PC-3 (cell line): ENCODE measurements at regions not wholly inside any gene's neighbourhood (a gene's known extent, or its start where the extent isn't known, plus 50 kb on each side); places are given as distances from the start of the nearest gene placed in this dataset.
A peak's percentile ranks its signal among the peaks of the same experiment; 100 is the strongest.

Experiments used
- ATAC-seq: fragments of 200-7000 bp; cut with Tn5 transposase; 2 replicates; pipeline ENCODE4 v1.9.1; 2020; ENCODE audit warnings: mild to moderate bottlenecking, moderate library complexity
- BruUV-seq: library from RNA; stranded (reverse); fragments of 400-500 nt; replicated peaks from 2 replicates; lab custom pipeline; 2021; lab: Mats Ljungman, UMichigan
- CTCF ChIA-PET: fragments of 300-600 bp; sonication (Branson Sonifier 250); formaldehyde crosslinking; loops from one replicate; lab custom pipeline; 2022; ENCODE audit warnings: antibody characterized with exemption; lab: Charles Lee
- POLR2A ChIA-PET: fragments of 300-600 bp; sonication (Branson Sonifier 250); formaldehyde crosslinking; loops from one replicate; lab custom pipeline; 2022; ENCODE audit warnings: antibody characterized with exemption; ENCODE audit not compliant: unreplicated experiment; lab: Charles Lee
- DNase-seq: peaks from one replicate; pipeline ENCODE4 v3.0.0-alpha.2; 2015
- H2AFZ ChIP-seq: fragments of 300-600 bp; sonication (generic); 2 replicates; pipeline ENCODE4 v1.6.0; 2016; ENCODE audit warnings: antibody characterized with exemption, low read length
- H3F3A ChIP-seq: fragments of 300-600 bp; sonication (generic); one replicate; pipeline ENCODE4 v1.6.0; 2017; ENCODE audit warnings: antibody characterized with exemption, low read length, control low read depth, mild to moderate bottlenecking; ENCODE audit not compliant: unreplicated experiment
- H3K27ac ChIP-seq: fragments of 300-600 bp; sonication (generic); 2 replicates; pipeline ENCODE4 v1.5.1; 2016; ENCODE audit warnings: mild to moderate bottlenecking, low read length
- H3K27me3 ChIP-seq: fragments of 300-600 bp; sonication (generic); 2 replicates; pipeline ENCODE4 v1.6.1; 2016; ENCODE audit warnings: low read length, mixed read lengths
- H3K36me3 ChIP-seq: fragments of 300-600 bp; sonication (generic); 2 replicates; pipeline ENCODE4 v1.6.1; 2016; ENCODE audit warnings: low read depth, mixed run types, low read length, mixed read lengths
- H3K4me1 ChIP-seq: fragments of 300-600 bp; sonication (generic); 2 replicates; pipeline ENCODE4 v1.5.1; 2016; ENCODE audit warnings: low read length; ENCODE audit not compliant: insufficient read depth
- H3K4me2 ChIP-seq: fragments of 300-600 bp; sonication (generic); 2 replicates; pipeline ENCODE4 v1.6.0; 2016; ENCODE audit warnings: low read length
- H3K4me3 ChIP-seq: fragments of 300-600 bp; sonication (generic); 2 replicates; pipeline ENCODE4 v1.5.1; 2016; ENCODE audit warnings: mild to moderate bottlenecking, low read length, mixed read lengths
- H3K79me2 ChIP-seq: fragments of 300-600 bp; sonication (generic); 2 replicates; pipeline ENCODE4 v1.6.1; 2017; ENCODE audit warnings: low read length, mixed read lengths
- H3K9ac ChIP-seq: fragments of 300-600 bp; sonication (generic); 2 replicates; pipeline ENCODE4 v1.6.0; 2016; ENCODE audit warnings: mild to moderate bottlenecking, low read length
- H3K9me2 ChIP-seq: fragments of 300-600 bp; sonication (generic); replicated peaks from 2 replicates; pipeline ENCODE4 v1.6.1; 2016; ENCODE audit warnings: mixed run types, low read length, mixed read lengths
- H3K9me3 ChIP-seq: fragments of 300-600 bp; sonication (generic); 2 replicates; pipeline ENCODE4 v1.6.1; 2016; ENCODE audit warnings: low read length, mixed read lengths
- H4K20me1 ChIP-seq: fragments of 300-600 bp; sonication (generic); 2 replicates; pipeline ENCODE4 v1.6.1; 2016; ENCODE audit warnings: low read length, mixed read lengths
- CTCF ChIP-seq: fragments of 300-600 bp; sonication (generic); conservative IDR thresholded peaks from 2 replicates; pipeline ENCODE4 v1.5.1; 2017; ENCODE audit warnings: antibody characterized with exemption, low read depth, mild to moderate bottlenecking, low read length
- EZH2 ChIP-seq: fragments of 300-600 bp; sonication (generic); IDR thresholded peaks from one replicate; pipeline ENCODE4 v1.6.1; 2017; ENCODE audit warnings: antibody characterized with exemption, mild to moderate bottlenecking, low read length; ENCODE audit not compliant: unreplicated experiment
- EZH2phosphoT487 ChIP-seq: fragments of 300-600 bp; sonication (generic); IDR thresholded peaks from 2 replicates; pipeline ENCODE4 v1.6.1; 2018; ENCODE audit warnings: mild to moderate bottlenecking, antibody characterized with exemption, low read length, borderline replicate concordance
- intact Hi-C: fragments of 100-400 bp; cut with micrococcal nuclease; formaldehyde crosslinking; loops from 2 replicates; pipeline ENCODE4 v1.9.0; 2023

- H3K79me2 ChIP-seq, result no peaks in the 10 kb centered on the region
- ATAC-seq (no peak), DNase-seq (no peak)
- no peaks in the 10 kb centered on the region for H3F3A ChIP-seq
- ChIA-PET POLR2A (interaction anchor here (0.7 kb wide), 1 partner anchor 1409 kb away, joined by 3 read pairs; no protein-coding TSS in a partner anchor), CTCF (no interaction called here)
- intact Hi-C loops, result no loop called here
- BruUV-seq, result no TSS peak
- H3K27me3 ChIP-seq, result peaks cover 56% of the 10 kb centered on the region
- H4K20me1 ChIP-seq, result no peaks in the 10 kb centered on the region
- H3K4me2 ChIP-seq, result no peak overlapping the region
- no peak overlapping the region for H3K4me3 ChIP-seq
- TF ChIP-seq EZH2phosphoT487, result no peak
- no peak for TF ChIP-seq EZH2
- TF ChIP-seq CTCF, result no peak
- H3K9ac ChIP-seq, result no peak overlapping the region
- H3K9me3 ChIP-seq, result no peaks in the 10 kb centered on the region
- H3K27ac ChIP-seq, result no peak overlapping the region
- H3K9me2 ChIP-seq, result no peaks in the 10 kb centered on the region
- H2AFZ ChIP-seq, result no peak overlapping the region
- no peaks in the 10 kb centered on the region for H3K36me3 ChIP-seq
- peaks cover 3% of the 10 kb centered on the region; the same call in 1 of the 2 replicates for H3K4me1 ChIP-seq
These were observed 117.7 kb upstream of the MYL2 start for GRCh38 chr12:111038077-111038476.

- H3K27me3 ChIP-seq, result peaks cover 66% of the 10 kb centered on the region
- intact Hi-C loops, result no loop called here
- ATAC-seq (peak; percentile 60), DNase-seq (no peak)
- TF ChIP-seq EZH2phosphoT487, result peak; percentile 43; the same call in 1 of the 2 replicates
- TF ChIP-seq CTCF, result no peak
- no peaks in the 10 kb centered on the region for H3K36me3 ChIP-seq
- H3K9ac ChIP-seq, result no peak overlapping the region
- peak overlapping the region; percentile 64 for H3K4me3 ChIP-seq
- H3K27ac ChIP-seq, result no peak overlapping the region
- ChIA-PET POLR2A (no interaction called here), CTCF (no interaction called here)
- peak overlapping the region; percentile 92 for H3K4me2 ChIP-seq
- no peaks in the 10 kb centered on the region for H3K9me2 ChIP-seq
- H3K9me3 ChIP-seq, result no peaks in the 10 kb centered on the region
- no peaks in the 10 kb centered on the region for H3F3A ChIP-seq
- peak overlapping the region; percentile 72 for H2AFZ ChIP-seq
- no TSS peak for BruUV-seq
- H3K4me1 ChIP-seq, result peaks cover 3% of the 10 kb centered on the region; the same call in 1 of the 2 replicates
- H4K20me1 ChIP-seq, result no peaks in the 10 kb centered on the region
- H3K79me2 ChIP-seq, result no peaks in the 10 kb centered on the region
These were observed 116.7 kb upstream of the MYL2 start for GRCh38 chr12:111037047-111037446.

GRCh38 chr12:111035578-111036301, 115.4 kb upstream of the MYL2 start:
- CTCF ChIA-PET, result no interaction called here
- Histone ChIP-seq H3F3A (no peaks in the 10 kb centered on the region), H3K9ac (no peak overlapping the region), H3K27ac (no peak overlapping the region), H3K9me2 (no peaks in the 10 kb centered on the region), H3K4me2 (peak overlapping the region; percentile 92), H3K9me3 (no peaks in the 10 kb centered on the region), H3K4me1 (peaks cover 3% of the 10 kb centered on the region; the same call in 1 of the 2 replicates), H3K4me3 (peak overlapping the region; percentile 14; the same call in 1 of the 2 replicates), H3K79me2 (no peaks in the 10 kb centered on the region), H3K36me3 (no peaks in the 10 kb centered on the region), H3K27me3 (peaks cover 79% of the 10 kb centered on the region), H2AFZ (peak overlapping the region; percentile 12; the same call in 1 of the 2 replicates), H4K20me1 (no peaks in the 10 kb centered on the region)
- no peak for TF ChIP-seq CTCF
- TF ChIP-seq EZH2, result peak; percentile 97
- TF ChIP-seq EZH2phosphoT487, result peak; percentile 71; the same call in 1 of the 2 replicates
- POLR2A ChIA-PET, result interaction anchor here (0.6 kb wide), 1 partner anchor 9 kb away, joined by 4 read pairs; no protein-coding TSS in a partner anchor
- intact Hi-C loops, result no loop called here
- DNase-seq (no peak), ATAC-seq (peak; percentile 16; the same call in 1 of the 2 replicates)
- no TSS peak for BruUV-seq
